Activated gamma-delta T cell treated with Interleukin-2 at 50 U/mL for 16 hours (primary cell): ENCODE measurements at regions not wholly inside any gene's neighbourhood (a gene's known extent, or its start where the extent isn't known, plus 50 kb on each side); places are given as distances from the start of the nearest gene placed in this dataset.

ENCODE experiments used
- DNase-seq: peaks from one replicate; pipeline ENCODE4 v3.0.0-alpha.2; 2020

DNA sequence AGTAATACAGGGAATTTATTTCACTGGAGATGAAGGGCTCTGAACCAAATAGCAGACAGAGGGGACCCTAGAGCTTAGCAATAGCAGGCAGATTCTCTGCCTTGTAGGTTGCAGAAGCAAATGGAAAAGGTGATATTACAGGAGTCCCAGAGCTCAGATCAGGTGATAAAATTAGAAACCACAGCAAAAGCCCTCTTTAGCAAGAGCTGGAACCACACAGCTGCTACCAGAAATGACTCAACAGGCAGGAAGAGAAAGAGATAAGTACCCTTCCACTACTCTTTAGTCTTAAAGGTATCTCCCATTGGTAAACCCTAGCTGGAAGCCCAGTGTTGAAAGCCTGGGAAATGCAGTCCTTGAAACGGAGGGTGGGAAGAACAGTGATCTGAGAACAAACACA lies 535.6 kb upstream of the GHITM start:
- no peak for DNase-seq

DNA sequence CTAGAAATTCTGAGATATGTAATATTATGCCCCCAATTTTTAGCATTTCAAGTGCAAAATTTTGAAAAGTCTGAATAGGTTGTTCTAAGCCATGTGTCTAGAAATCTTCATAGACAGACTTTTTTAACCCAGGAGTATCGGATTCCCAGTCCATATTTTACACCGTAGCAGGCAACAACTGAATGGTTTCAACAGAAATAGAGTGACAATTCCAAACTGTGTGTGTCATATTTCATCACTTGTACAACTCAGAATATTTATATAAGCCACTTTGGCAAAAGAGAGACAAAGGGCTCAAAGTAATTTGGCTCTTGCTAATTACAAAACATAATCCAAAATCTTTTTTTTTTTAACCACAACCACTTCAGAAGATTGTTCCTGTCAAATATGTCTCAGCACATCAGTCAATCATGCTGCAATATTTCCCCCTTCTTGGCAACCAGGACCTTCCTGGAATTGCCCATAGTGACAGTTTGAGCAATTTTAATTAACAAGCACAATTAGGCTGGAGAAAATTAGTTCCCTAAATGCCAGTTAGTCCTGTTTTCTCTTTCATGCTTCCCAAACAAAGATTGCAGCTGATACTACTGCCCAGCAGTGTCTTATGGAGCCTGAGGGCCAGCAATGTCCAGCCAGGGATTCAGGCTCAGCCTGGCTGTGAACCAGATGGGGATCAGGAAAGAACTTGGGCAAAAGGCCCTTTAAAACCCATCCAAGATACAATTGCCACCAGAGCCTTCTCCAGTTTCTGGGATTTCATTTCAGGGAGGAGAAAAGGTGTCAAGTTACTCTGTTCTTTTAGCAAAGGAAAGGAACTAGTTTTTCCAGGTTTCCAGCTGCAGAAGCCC lies 533.3 kb upstream of the GHITM start:
- DNase-seq, result no peak

DNA sequence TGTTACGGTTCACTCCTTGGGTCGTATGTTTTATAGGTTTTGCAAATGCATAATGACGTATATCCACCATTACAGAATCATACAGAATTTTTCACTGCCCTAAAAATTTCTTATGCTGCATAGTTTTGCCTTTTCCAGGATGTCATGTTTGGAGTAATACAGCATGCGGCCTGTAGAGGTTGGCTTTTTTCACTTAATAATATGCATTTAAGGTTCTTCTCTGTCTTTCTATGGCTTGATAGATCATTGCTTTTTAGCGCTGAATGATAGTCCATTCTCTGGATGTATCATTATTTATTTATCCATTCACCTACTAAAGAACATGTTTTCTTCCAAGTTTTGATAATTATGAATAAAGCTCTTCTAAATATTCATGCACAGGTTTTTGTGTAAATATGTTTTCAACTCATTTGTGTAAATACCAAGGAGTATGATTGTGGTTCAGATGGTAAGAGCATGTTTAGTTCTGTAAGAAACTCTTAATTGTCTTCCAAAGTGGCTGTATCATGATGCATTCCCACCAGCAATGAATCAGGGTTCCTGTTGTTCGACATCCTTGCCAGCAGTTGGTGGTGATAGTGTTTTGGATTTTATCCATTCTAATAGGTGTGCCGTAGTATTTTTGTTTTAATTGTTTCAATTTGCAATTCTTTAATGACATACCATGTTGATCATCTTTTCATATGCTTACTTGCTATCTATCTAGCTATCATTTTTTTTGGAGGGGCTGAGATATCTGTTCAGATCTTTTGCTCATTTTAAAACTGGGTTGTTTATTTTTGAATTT lies 531.2 kb upstream of the GHITM start:
- no peak for DNase-seq

DNA sequence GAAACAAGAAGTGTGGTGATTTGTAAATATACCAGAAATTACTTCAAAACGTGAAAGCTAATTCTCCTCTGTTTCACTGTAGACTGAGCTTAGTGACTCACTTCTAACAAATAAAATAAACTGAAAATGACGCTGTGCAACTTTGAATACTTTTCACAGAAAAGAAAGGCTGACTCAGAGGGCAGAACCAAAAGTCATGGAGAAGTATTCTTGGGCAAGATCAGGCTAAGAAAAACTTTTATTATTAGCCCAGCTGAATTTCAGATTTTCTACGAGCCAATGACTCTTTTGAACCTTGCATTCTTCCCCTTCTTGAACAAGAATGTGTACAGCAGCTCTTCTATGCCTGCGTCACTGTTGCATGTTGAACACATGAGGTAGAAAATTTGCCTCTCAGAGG lies 527.3 kb upstream of the GHITM start:
- DNase-seq, result no peak

DNA sequence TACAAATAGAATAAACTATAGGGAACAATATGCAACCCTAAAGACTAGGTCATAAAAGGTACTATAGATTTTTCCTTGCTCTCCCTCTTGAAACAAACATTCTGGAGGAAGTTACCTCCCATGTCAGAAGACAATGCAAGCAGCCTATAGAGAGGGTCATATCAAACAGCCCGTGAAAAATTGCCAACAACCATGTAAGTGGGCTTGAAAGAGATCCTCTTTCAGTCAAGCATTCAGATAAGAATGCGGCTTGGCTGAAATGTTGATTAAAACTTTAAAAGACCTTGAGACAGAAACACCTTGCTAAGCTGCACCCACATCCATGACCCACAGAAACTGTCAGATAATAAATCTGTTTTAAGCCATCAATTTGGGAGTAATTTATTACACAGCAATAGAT lies 526.6 kb upstream of the GHITM start:
- DNase-seq, result no peak

DNA sequence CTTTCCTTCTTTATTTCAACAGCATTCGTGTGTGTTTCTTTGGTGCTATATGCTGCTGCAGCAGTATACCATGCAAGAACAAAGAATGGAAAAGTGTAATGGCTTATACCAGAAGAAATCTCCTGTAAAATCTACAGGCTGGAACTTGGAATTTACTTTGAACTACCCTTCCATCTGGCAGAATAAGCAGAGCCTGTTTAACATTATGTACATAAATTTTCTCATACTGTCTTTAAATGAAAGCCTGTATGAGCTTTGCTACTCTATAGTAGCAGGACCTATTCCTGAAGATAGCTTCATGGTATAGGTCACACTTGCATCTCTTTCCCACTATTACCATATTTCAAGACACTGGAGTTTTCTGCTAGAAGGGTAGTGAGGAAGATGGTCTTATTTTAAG lies 522.1 kb upstream of the GHITM start:
- DNase-seq, result no peak

DNA sequence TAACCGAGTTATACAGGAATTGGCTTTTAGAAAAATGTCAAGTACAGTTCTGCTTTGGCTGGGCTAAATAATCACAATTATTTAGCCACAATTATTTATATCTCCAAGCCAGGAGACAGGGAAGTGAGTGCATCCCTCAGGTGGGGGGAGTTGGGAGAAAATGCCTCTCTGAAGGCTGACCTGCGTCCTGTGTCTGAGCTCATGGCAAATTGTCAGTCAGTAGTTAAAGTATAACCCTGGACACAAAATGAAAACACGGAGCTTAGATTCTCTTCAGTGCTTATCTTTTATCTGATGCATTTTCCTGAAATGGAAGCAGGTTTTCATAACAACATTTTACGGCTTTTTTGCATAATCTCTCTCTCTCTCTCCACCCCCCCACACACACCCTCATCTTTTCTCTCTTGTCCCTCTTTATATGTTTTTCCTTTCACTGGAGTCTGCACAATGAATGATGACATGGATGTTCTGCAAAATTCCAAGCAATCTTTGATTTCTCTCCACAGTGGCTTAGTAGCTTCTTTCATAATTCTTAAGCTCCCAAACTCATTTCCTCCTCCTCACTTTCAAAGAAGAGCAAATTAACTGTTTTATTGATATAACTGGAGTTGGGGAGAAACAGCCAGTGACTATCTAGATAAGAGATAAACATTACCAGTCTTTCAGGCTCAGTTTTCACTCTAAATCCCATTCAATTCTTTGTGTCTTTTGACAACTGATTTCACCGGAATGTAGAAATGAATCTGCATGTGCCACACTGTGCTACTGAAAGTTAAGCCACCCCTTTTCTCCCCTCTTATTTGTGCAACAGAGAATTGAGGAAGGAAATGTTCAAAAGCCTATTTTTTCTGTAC lies 521.4 kb upstream of the GHITM start:
- DNase-seq, result no peak

DNA sequence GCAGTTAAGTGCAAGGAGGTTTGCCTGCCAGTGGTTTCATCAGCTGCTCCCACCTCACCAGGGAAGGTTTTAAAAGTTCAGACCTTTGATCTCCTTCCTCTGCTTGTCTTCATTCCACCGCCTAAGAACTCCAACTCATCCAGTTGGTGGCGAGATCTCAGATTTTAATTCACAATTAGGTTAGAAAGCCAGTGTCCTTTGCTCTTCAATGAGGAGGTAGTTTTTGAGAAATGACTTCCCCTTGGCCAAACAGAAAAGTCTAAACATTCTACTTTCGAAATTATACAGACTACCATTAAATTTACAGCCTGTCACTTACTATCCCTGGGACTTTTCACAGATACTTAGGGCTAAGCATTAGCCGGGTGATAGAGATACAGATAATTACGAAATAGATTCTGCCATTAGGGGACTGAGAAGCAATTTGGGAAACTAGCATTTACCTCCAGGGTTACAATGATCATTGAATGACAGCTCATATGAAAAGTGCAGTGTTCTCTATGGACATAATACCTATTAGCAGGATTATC lies 513.4 kb upstream of the GHITM start:
- DNase-seq, result no peak

DNA sequence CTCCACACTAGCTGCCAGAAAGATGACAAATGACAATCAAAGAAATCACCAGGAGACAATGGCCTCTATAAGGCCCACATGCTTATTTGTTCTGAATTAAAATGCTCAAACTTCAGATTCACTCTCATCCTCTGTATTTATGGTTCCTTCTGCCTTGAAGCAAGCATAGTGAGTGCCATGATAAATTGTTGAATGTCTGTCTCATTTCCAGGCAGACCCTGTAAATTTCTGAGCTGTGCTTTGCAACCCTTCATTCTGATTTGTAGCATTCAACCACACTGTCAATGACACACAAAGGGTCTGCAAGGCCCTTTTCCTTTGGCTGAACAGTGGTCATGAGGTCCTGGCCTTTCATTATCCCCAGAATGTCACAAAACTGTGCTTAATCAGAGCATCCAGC lies 506.6 kb upstream of the GHITM start:
- DNase-seq, result no peak

DNA sequence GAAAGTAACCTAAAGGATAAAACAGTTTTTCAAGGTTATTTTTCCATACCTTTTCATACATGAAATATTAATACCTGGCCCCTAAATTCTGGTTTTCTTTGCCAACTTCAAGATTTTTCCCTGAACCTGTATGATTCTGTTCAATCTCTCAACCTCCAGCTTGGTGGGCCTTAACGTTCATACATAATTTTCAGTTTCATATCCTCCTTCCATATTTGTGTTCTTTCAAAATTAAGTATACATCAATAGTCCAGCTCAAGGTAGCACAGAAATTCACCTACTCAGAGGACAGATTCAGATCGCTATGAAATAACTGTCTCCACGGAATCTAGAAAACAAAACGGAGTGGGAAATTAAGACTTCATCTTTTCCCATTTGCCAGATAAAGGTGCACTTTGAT lies 505.8 kb upstream of the GHITM start:
- no peak for DNase-seq

DNA sequence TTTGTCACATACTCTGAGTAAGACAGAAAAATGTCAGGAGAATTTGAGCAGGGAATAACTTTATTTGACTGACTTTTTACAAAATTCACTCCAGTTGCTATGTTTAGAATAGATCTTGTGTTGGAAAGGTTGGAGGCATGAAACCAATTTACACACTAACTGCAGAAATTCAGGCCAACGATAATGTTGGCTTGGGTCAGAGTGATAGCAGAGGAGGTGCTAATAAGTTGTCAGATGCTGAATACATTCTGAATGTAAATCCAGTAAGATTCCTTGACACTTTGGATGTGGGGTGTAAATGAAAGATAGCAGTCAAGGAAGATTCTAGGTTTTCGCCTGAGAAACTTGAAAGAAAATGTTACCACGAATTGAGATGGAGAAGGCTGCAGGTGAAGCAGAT lies 502.5 kb upstream of the GHITM start:
- DNase-seq, result no peak

DNA sequence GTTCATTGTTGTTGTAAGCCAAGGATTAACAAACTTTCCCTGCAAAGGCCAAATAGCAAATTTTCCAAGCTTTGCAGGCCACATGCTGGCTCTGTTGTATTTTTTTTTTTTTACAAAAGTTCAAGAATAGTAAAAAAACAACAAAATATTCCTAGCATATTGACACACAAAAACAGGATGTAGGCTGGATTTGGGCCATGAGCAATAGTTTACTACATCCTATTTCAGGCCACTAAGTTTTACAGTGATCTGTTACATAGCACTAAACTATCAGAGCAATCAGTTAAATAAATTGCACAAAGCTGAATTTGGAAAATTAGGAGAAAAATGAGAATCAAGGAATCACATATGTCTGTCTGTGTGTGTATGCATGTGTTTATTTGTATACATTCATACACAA lies 491.8 kb upstream of the GHITM start:
- no peak for DNase-seq

DNA sequence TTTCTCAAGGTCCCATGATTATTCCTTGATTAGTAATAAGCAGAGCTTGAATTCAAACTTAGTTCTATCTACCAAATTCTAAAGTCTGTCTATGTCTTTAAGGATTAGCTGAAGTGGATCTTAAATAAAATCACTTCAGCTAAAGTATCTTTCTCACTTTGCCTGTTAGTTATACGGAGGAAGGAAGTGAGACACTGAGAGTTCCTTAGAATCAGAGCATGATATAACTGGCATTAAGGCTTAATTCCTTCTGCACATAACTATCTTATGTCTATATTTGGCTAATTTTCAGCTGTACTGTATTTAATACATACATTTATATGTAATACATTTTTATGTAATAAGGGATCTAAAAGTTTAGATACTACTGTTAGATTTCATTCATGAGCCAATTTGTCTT lies 491.1 kb upstream of the GHITM start:
- no peak for DNase-seq

DNA sequence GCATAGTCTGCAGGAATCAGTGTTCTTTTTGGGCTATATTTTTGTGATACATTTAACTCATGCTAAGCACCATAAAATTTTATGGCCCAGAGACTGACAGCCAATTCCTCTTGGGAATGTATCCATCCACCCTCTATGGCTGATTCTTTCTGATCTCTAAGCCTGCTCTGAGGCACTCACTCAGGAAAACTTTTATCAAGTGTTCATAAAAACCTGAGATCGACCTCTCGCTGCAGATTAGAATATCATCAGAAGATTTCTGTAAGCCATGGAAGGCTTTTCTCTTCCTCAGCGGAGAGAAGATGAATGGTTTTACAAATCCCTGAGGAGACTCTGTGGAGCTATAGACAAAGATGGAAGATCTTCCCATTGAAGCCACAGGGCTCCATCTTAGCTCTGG lies 489.8 kb upstream of the GHITM start:
- DNase-seq, result no peak

DNA sequence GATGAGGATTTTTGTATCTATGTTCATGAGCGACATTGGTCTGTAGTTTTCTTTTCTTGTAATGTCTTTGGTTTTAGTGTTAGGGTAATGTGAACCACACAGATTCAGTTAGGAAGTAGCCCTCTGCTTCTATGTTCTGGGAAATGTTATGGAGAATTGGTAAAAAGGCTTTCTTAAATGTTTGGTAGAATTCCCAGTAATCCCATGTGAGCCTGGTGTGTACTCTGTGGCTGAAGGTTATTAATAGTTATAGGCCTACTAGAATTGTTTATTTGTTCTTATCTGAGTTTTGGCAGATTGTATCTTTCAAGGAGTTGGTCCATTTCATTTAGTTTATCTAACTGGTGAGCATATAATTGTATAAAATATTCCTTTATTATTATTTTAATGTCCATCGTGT lies 484.6 kb upstream of the GHITM start:
- DNase-seq, result no peak

DNA sequence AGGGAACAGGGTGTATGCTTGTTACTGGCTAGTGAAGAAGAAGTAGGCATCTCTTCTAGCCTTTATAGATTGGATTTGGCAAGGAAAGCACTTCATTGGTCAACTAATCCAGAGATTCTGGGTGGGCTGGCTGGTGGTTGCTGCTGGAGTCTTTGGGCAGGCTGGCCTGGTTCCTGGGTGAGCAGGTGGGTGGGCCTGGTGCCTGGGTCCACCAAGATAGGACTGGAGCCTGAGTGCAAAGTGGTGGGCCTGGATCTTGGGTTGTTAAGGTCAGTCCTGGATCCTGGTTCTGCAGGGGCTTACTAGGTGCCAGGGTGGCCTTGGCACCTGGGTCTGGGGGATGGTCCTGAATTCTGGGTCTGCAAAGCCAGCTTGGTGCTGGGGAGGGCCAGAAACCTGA lies 482.4 kb upstream of the GHITM start:
- no peak for DNase-seq

DNA sequence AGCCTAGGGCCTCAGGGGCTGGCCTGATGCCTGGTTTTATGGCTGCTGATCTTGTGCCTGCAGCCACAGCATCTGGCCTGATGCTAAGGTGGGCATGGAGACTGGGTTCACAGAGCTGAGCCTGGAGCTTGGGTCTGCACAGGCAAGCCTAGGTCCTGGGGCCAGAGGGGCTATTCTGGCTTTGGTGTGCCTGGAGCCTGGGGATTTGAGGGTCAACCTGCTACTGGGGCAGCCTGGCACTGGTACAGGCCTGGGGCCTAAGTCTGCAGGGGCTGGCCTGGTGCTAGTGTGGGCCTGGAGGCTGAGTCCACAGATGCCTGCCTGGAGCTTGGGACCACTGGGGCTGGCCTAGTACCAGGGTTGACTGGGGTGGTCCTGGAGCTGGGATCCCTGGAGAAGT lies 481.8 kb upstream of the GHITM start:
- no peak for DNase-seq

DNA sequence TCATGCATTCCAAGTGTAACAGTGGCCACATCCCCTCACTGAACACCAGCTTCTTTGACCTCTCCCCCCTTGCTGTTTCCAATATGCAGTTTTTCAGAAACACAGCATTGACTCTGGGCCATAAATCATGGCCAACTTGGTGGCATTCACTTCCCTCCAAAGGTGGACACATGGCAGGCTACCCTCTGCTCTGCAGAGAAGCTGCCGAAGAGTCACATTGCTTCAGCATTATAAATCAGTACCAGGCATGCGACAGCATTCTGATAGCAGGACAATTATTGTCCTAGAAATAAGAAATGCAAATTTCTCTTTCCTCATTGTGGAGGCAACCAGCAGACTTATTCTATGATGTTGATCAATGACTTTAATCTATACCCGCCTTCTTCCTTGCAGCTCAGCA lies 475.4 kb upstream of the GHITM start:
- DNase-seq, result no peak

DNA sequence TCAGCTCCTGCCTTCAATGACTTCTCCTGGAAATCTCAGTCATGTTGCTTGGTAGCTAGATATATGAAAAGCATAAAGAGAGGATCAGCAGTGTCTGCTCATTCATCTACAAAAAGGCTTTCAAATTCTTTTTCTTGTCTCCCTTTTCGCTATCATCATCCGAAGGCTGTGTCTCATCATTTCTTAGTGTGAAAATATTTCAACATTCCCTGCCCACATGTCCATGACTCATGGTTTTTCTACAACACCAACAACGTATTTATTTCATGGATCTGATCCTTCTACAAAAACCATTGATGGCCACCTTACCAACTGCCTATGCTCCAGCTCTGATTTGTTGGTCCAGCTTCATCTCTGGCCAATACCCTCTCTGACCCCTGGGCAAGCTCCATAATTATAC lies 472.5 kb upstream of the GHITM start:
- no peak for DNase-seq

DNA sequence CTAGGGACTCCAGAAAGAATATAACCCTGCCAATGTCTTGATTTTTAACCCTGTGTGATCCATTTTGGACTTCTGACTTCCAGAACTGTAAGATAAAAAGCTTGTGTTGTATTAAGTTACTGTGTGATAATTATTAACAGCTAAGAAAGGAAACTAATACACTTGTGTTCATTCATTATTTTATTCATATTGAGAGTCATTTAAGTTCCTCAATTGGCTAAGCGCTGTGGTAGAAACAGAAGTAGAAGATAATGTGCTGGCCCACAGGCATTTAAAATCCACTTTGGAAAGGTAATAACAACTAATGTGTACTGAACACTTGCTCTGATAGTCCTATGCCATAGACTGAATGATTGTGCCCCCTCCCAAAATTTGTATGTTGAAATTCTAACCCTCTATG lies 471.7 kb upstream of the GHITM start:
- DNase-seq, result no peak

DNA sequence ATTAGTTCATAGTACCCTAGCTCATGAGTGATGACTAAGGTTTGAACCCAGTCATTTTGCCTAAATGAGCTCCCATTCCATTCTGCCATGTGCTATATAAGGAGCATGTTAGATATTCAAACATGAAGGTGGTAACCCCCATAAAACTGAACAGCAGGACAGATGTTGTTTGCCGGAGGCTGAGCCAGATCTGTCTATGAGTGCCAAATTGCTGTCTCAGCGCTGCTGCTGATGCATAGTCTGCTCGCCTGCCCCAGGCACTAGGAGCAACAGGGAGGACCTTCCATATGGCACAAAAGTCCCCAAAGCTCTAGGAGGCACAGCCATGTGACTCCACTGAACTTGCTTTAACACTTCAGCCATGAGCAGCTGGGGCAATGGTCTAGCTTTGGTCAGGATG lies 466.0 kb upstream of the GHITM start:
- no peak for DNase-seq

DNA sequence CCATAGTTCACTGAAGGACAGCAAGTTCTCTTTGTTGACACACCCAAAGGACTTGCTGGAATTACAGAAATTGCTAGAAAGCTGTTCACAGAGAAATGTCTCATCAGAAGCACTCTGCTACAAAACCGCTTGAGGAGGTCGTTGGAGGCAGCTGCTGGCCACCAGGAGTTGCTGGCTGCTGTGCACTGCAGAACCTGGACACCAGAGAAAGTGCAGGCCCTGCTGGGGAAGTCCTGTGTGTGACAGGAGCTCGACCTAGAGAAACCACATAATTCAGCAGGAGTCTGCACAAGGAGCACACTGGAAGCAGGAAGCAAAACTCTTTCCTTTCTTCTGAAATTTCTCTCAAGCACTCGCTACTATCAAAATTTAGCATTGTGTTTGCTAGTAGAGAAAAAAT lies 461.5 kb upstream of the GHITM start:
- no peak for DNase-seq

DNA sequence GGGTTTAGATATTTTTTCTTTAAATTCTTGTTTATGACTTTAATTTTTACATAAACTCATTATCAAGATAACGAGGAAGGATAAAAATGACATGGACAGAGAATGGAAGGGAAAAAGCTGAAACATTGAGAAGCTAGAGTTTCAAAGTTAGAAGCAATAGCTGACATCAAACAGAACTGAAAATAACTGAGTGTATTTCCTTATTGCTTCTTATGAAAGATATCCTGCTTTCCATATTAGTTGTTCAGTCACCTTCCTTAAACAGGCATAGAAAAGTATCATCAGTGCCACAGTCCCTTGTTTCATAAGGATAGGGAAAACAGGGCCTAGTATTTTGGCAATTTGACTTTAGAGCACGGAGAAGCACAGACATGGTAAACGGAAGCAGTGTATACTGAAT lies 460.5 kb upstream of the GHITM start:
- DNase-seq, result no peak
